Renal cortical epithelial cell (primary cell): ENCODE measurements at regions not wholly inside any gene's neighbourhood (a gene's known extent, or its start where the extent isn't known, plus 50 kb on each side); places are given as distances from the start of the nearest gene placed in this dataset.

Experiments used
- DNase-seq: peaks from one replicate; pipeline ENCODE4 v3.0.0-alpha.2; 2011; ENCODE audit warnings: low read depth

GRCh38 chr14:53807542-53807941, 149.1 kb downstream of the BMP4 start:
- no peak for DNase-seq

- no peak for DNase-seq
These were observed 149.5 kb downstream of the BMP4 start for GRCh38 chr14:53807108-53807507.

GRCh38 chr14:53796734-53797133, 159.9 kb downstream of the BMP4 start:
- no peak for DNase-seq

GRCh38 chr14:53793790-53794505, 162.7 kb downstream of the BMP4 start:
- peak; percentile 59 for DNase-seq

- no peak for DNase-seq
These were observed 163.7 kb downstream of the BMP4 start for GRCh38 chr14:53792909-53793308.

- peak; percentile 30 for DNase-seq
These were observed 165.7 kb downstream of the BMP4 start for GRCh38 chr14:53790731-53791500.

- no peak for DNase-seq
These were observed 168.1 kb downstream of the BMP4 start for GRCh38 chr14:53788566-53788965.

- no peak for DNase-seq
These were observed 170.6 kb downstream of the BMP4 start for GRCh38 chr14:53786045-53786444.

GRCh38 chr14:53784688-53785087, 171.9 kb downstream of the BMP4 start:
- DNase-seq = no peak

GRCh38 chr14:53783256-53783655, 173.4 kb downstream of the BMP4 start:
- no peak for DNase-seq

GRCh38 chr14:53780051-53780555, 176.5 kb downstream of the BMP4 start:
- no peak for DNase-seq

GRCh38 chr14:53779301-53779700, 177.3 kb downstream of the BMP4 start:
- no peak for DNase-seq

GRCh38 chr14:53778263-53778662, 178.4 kb downstream of the BMP4 start:
- DNase-seq = no peak

GRCh38 chr14:53772936-53773335, 183.7 kb downstream of the BMP4 start:
- no peak for DNase-seq

- DNase-seq = no peak
These were observed 189.1 kb downstream of the BMP4 start for GRCh38 chr14:53767566-53767965.

- no peak for DNase-seq
These were observed 190.0 kb downstream of the BMP4 start for GRCh38 chr14:53766601-53767000.

GRCh38 chr14:53766106-53766505, 190.5 kb downstream of the BMP4 start:
- peak; percentile 55 for DNase-seq

- DNase-seq = peak; percentile 71
These were observed 191.8 kb downstream of the BMP4 start for GRCh38 chr14:53764846-53765245.

GRCh38 chr14:53758141-53758540, 198.5 kb downstream of the BMP4 start:
- no peak for DNase-seq

- peak; percentile 25 for DNase-seq
These were observed 198.9 kb downstream of the BMP4 start for GRCh38 chr14:53757732-53758131.

- no peak for DNase-seq
These were observed 205.0 kb downstream of the BMP4 start for GRCh38 chr14:53751650-53752049.

- peak; percentile 80 for DNase-seq
These were observed 207.9 kb downstream of the BMP4 start for GRCh38 chr14:53748691-53749090.

GRCh38 chr14:53744857-53745256, 211.8 kb downstream of the BMP4 start:
- no peak for DNase-seq
